ENCODE measurements at regions not wholly inside any gene's neighbourhood (a gene's known extent, or its start where the extent isn't known, plus 50 kb on each side); places are given as distances from the start of the nearest gene placed in this dataset.

GRCh38 chrX:63967551-63967950, 182.5 kb upstream of the ARHGEF9 start:
- H3K36me3 ChIP-seq (ENCODE audit: low read depth): no peaks in the 10 kb centered on the region
- no peaks in the 10 kb centered on the region for H3K9me2 ChIP-seq (ENCODE audit: insufficient read depth)
- no peaks in the 10 kb centered on the region for H3K4me1 ChIP-seq (replicated peaks; ENCODE audit: insufficient read depth)
- no peaks in the 10 kb centered on the region for H3K9me3 ChIP-seq (ENCODE audit: insufficient read depth, low read depth)
- H4K20me1 ChIP-seq (ENCODE audit: insufficient read depth): no peaks in the 10 kb centered on the region
- no peaks in the 10 kb centered on the region for H3K79me2 ChIP-seq (ENCODE audit: low read depth)
- TF ChIP-seq EZH2 (IDR thresholded peaks at IDR 0.05; ENCODE audit: low read depth): no peak
- no peak for TF ChIP-seq CTCF (conservative IDR thresholded peaks at IDR 0.05)
- POLR2A ChIA-PET (ENCODE audit: unreplicated experiment): no interaction called here
- no peaks in the 10 kb centered on the region for H3K27me3 ChIP-seq (ENCODE audit: insufficient read depth, low read depth)
- no peak overlapping the region for H3K27ac ChIP-seq
- H2AFZ ChIP-seq: no peak overlapping the region
- BruUV-seq (replicated peaks): no TSS peak
- no peak overlapping the region for H3K4me3 ChIP-seq
- no peak overlapping the region for H3K4me2 ChIP-seq
- CTCF ChIA-PET: no interaction called here
- intact Hi-C loops (cut with micrococcal nuclease; ENCODE audit: unreplicated experiment): no loop called here
- no peak for DNase-seq
- H3F3A ChIP-seq (ENCODE audit: insufficient read depth, low read depth): no peaks in the 10 kb centered on the region

- no peak for TF ChIP-seq EZH2 (IDR thresholded peaks at IDR 0.05; ENCODE audit: low read depth)
- no peak for TF ChIP-seq CTCF (conservative IDR thresholded peaks at IDR 0.05)
- Histone ChIP-seq H3K27me3 (ENCODE audit: insufficient read depth, low read depth) (no peaks in the 10 kb centered on the region), H3K4me3 (no peak overlapping the region), H3K4me1 (replicated peaks; ENCODE audit: insufficient read depth) (no peaks in the 10 kb centered on the region), H3K79me2 (ENCODE audit: low read depth) (no peaks in the 10 kb centered on the region), H3K9me2 (ENCODE audit: insufficient read depth) (no peaks in the 10 kb centered on the region), H4K20me1 (ENCODE audit: insufficient read depth) (no peaks in the 10 kb centered on the region), H3K9me3 (ENCODE audit: insufficient read depth, low read depth) (no peaks in the 10 kb centered on the region), H3K4me2 (no peak overlapping the region), H3K36me3 (ENCODE audit: low read depth) (no peaks in the 10 kb centered on the region), H2AFZ (no peak overlapping the region), H3K27ac (no peak overlapping the region), H3F3A (ENCODE audit: insufficient read depth, low read depth) (no peaks in the 10 kb centered on the region)
- ChIA-PET POLR2A (ENCODE audit: unreplicated experiment) (no interaction called here), CTCF (no interaction called here)
- no peak for DNase-seq
- intact Hi-C loops (cut with micrococcal nuclease; ENCODE audit: unreplicated experiment): no loop called here
- BruUV-seq (replicated peaks): no TSS peak
These were observed 178.2 kb upstream of the ARHGEF9 start for GRCh38 chrX:63963095-63963784.

- no TSS peak for BruUV-seq (replicated peaks)
- H3K9me2 ChIP-seq (ENCODE audit: insufficient read depth): no peaks in the 10 kb centered on the region
- H3K36me3 ChIP-seq (ENCODE audit: low read depth): no peaks in the 10 kb centered on the region
- H4K20me1 ChIP-seq (ENCODE audit: insufficient read depth): no peaks in the 10 kb centered on the region
- ChIA-PET CTCF (no interaction called here), POLR2A (ENCODE audit: unreplicated experiment) (no interaction called here)
- intact Hi-C loops (cut with micrococcal nuclease; ENCODE audit: unreplicated experiment): no loop called here
- no peak overlapping the region for H3K4me3 ChIP-seq
- TF ChIP-seq CTCF (conservative IDR thresholded peaks at IDR 0.05): no peak
- TF ChIP-seq EZH2 (IDR thresholded peaks at IDR 0.05; ENCODE audit: low read depth): no peak
- H3K4me2 ChIP-seq: no peak overlapping the region
- no peaks in the 10 kb centered on the region for H3K9me3 ChIP-seq (ENCODE audit: insufficient read depth, low read depth)
- no peaks in the 10 kb centered on the region for H3F3A ChIP-seq (ENCODE audit: insufficient read depth, low read depth)
- DNase-seq: no peak
- no peaks in the 10 kb centered on the region for H3K4me1 ChIP-seq (replicated peaks; ENCODE audit: insufficient read depth)
- no peaks in the 10 kb centered on the region for H3K79me2 ChIP-seq (ENCODE audit: low read depth)
- H2AFZ ChIP-seq: no peak overlapping the region
- no peaks in the 10 kb centered on the region for H3K27me3 ChIP-seq (ENCODE audit: insufficient read depth, low read depth)
- H3K27ac ChIP-seq: no peak overlapping the region
These were observed 176.9 kb upstream of the ARHGEF9 start for GRCh38 chrX:63961964-63962363.
